ENCODE measurements at regions not wholly inside any gene's neighbourhood (a gene's known extent, or its start where the extent isn't known, plus 50 kb on each side); places are given as distances from the start of the nearest gene placed in this dataset.

DNA sequence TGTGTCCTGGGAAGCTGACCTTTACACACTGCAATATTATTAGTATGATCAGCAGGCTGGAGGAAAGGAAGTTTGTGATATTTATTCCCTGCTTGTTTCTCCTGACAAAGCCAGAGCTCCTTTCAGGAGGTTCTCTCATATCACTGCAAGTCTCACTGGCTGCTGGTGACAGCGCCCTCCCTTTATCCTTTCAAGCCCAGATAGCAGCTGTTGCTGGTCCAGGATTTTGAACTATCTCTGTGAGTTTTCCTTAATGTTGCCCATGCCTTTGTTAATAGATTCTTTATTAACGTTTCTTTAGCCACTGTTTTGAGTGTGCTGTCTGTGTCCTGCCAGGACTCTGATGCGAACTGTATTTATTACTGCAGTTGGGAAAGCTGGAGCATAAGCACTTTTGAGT lies 518.7 kb downstream of the C4orf33 start:
- Histone ChIP-seq H3K27me3 (ENCODE audit: insufficient read depth, low read length, poor library complexity) (no peaks in the 10 kb centered on the region), H4K20me1 (ENCODE audit: insufficient read depth, low read length) (no peaks in the 10 kb centered on the region), H3K4me3 (ENCODE audit: low read depth in 1 of 2, low read length in 2 of 2) (no peak overlapping the region), H3K79me2 (ENCODE audit: insufficient read depth, low read length) (no peaks in the 10 kb centered on the region), H3K36me3 (ENCODE audit: insufficient read depth, low read length) (no peaks in the 10 kb centered on the region), H2AFZ (ENCODE audit: low read depth, low read length) (peak overlapping the region; percentile 15), H3K27ac (ENCODE audit: low read length) (no peak overlapping the region), H3K4me1 (ENCODE audit: insufficient read depth, low read length) (peaks cover 6% of the 10 kb centered on the region; the same call in 1 of the 2 replicates), H3K4me2 (ENCODE audit: insufficient read depth, low read length) (no peak overlapping the region), H3K9ac (ENCODE audit: low read depth, low read length) (no peak overlapping the region), H3K9me3 (ENCODE audit: insufficient read depth, low read length, severe bottlenecking) (peaks cover 4% of the 10 kb centered on the region)
- ATAC-seq (ENCODE audit: insufficient read depth, low read depth) (peak; percentile 35; the same call in 2 of the 3 replicates), DNase-seq (no peak)
- TF ChIP-seq EZH2 (IDR thresholded peaks at IDR 0.05; ENCODE audit: borderline replicate concordance, low read depth, low read length, severe bottlenecking): no peak
- TF ChIP-seq, protein P1, sequence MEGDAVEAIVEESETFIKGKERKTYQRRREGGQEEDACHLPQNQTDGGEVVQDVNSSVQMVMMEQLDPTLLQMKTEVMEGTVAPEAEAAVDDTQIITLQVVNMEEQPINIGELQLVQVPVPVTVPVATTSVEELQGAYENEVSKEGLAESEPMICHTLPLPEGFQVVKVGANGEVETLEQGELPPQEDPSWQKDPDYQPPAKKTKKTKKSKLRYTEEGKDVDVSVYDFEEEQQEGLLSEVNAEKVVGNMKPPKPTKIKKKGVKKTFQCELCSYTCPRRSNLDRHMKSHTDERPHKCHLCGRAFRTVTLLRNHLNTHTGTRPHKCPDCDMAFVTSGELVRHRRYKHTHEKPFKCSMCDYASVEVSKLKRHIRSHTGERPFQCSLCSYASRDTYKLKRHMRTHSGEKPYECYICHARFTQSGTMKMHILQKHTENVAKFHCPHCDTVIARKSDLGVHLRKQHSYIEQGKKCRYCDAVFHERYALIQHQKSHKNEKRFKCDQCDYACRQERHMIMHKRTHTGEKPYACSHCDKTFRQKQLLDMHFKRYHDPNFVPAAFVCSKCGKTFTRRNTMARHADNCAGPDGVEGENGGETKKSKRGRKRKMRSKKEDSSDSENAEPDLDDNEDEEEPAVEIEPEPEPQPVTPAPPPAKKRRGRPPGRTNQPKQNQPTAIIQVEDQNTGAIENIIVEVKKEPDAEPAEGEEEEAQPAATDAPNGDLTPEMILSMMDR (IDR thresholded peaks at IDR 0.05; ENCODE audit: borderline replicate concordance, extremely low read depth, low read length, poor library complexity, severe bottlenecking): no peak

DNA sequence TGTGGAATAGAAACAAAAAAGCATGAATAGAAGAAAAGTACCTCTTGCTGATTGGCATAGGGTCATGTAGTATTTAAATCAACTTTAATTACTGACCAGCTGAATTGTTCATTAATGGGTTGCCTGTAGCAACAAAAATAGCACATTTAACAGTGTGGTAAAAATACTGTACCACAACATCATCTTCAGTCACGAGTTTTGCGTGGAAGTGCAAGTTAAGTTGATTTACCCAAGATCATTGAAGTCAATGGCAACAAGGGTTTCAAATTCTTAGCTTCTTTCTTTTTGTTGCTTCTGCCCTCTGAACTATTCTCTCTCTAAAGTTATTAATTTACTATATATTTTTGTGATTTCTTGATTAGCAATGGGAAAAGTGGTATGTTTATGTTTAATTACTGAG lies 526.6 kb downstream of the C4orf33 start:
- H3K27ac ChIP-seq (ENCODE audit: low read length): peak overlapping the region; percentile 95
- peak overlapping the region; percentile 48 for H3K9ac ChIP-seq (ENCODE audit: low read depth, low read length)
- H3K4me1 ChIP-seq (ENCODE audit: insufficient read depth, low read length): peaks cover 46% of the 10 kb centered on the region
- H3K4me3 ChIP-seq (ENCODE audit: low read depth in 1 of 2, low read length in 2 of 2): no peak overlapping the region; a peak in 1 of 4 replicates
- no peaks in the 10 kb centered on the region for H3K27me3 ChIP-seq (ENCODE audit: insufficient read depth, low read length, poor library complexity)
- TF ChIP-seq, protein P1 (IDR thresholded peaks at IDR 0.05; ENCODE audit: borderline replicate concordance, extremely low read depth, low read length, poor library complexity, severe bottlenecking): no peak
- no peak for TF ChIP-seq EZH2 (IDR thresholded peaks at IDR 0.05; ENCODE audit: borderline replicate concordance, low read depth, low read length, severe bottlenecking)
- no peaks in the 10 kb centered on the region for H4K20me1 ChIP-seq (ENCODE audit: insufficient read depth, low read length)
- H3K4me2 ChIP-seq (ENCODE audit: insufficient read depth, low read length): peak overlapping the region; percentile 13
- ATAC-seq (ENCODE audit: insufficient read depth, low read depth) (0 out of 3 replicates have a peak, but pooled peaks have one; percentile 11), DNase-seq (no peak)
- H3K9me3 ChIP-seq (ENCODE audit: insufficient read depth, low read length, severe bottlenecking): peaks cover 6% of the 10 kb centered on the region
- peak overlapping the region; percentile 24; the same call in 1 of the 2 replicates for H2AFZ ChIP-seq (ENCODE audit: low read depth, low read length)
- no peaks in the 10 kb centered on the region for H3K36me3 ChIP-seq (ENCODE audit: insufficient read depth, low read length)
- no peaks in the 10 kb centered on the region for H3K79me2 ChIP-seq (ENCODE audit: insufficient read depth, low read length)

DNA sequence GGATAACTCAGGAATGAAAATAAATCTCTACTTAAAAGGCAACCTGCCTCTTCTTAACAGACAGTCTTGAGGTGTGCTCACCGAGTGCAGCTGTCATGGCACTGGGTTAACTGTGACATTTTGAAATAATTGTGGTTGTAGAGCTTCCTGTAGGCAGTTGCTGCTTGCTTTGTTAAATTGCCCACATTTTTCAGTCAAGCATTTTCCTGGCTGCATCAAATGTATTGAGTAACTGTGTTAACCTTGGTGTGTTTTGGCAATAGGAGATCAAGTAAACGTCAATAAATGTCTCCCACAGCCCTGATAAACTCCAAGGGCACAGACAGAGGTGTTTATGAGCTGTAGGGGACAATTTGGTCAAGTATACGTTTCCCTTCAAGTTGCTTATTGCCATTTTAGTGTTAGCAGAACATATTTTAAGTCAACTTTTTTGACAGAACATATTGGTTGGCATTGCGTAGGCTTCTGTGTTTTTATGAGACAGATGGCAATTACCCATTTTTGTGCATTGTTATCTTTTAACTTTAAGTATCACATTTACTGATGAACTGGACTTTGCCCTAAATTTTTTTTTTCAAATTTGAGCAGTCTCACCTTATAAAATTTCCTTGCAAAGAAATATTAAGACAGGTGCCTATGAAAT lies 527.4 kb downstream of the C4orf33 start:
- Histone ChIP-seq H3K79me2 (ENCODE audit: insufficient read depth, low read length) (no peaks in the 10 kb centered on the region), H2AFZ (ENCODE audit: low read depth, low read length) (peak overlapping the region; percentile 61), H3K9me3 (ENCODE audit: insufficient read depth, low read length, severe bottlenecking) (peaks cover 6% of the 10 kb centered on the region), H3K4me3 (ENCODE audit: low read depth in 1 of 2, low read length in 2 of 2) (no peak overlapping the region), H3K36me3 (ENCODE audit: insufficient read depth, low read length) (no peaks in the 10 kb centered on the region), H3K4me1 (ENCODE audit: insufficient read depth, low read length) (peaks cover 46% of the 10 kb centered on the region), H3K4me2 (ENCODE audit: insufficient read depth, low read length) (peak overlapping the region; percentile 31), H4K20me1 (ENCODE audit: insufficient read depth, low read length) (no peaks in the 10 kb centered on the region), H3K27me3 (ENCODE audit: insufficient read depth, low read length, poor library complexity) (no peaks in the 10 kb centered on the region), H3K9ac (ENCODE audit: low read depth, low read length) (peak overlapping the region; percentile 50), H3K27ac (ENCODE audit: low read length) (peak overlapping the region; percentile 95)
- ATAC-seq (ENCODE audit: insufficient read depth, low read depth): peak; percentile 97
- peak; percentile 84 for DNase-seq
- no peak for TF ChIP-seq EZH2 (IDR thresholded peaks at IDR 0.05; ENCODE audit: borderline replicate concordance, low read depth, low read length, severe bottlenecking)
- TF ChIP-seq, protein P1 (IDR thresholded peaks at IDR 0.05; ENCODE audit: borderline replicate concordance, extremely low read depth, low read length, poor library complexity, severe bottlenecking): no peak

Measured in DND-41 (cell line).